ENCODE measurements at regions not wholly inside any gene's neighbourhood (a gene's known extent, or its start where the extent isn't known, plus 50 kb on each side); places are given as distances from the start of the nearest gene placed in this dataset.

DNA sequence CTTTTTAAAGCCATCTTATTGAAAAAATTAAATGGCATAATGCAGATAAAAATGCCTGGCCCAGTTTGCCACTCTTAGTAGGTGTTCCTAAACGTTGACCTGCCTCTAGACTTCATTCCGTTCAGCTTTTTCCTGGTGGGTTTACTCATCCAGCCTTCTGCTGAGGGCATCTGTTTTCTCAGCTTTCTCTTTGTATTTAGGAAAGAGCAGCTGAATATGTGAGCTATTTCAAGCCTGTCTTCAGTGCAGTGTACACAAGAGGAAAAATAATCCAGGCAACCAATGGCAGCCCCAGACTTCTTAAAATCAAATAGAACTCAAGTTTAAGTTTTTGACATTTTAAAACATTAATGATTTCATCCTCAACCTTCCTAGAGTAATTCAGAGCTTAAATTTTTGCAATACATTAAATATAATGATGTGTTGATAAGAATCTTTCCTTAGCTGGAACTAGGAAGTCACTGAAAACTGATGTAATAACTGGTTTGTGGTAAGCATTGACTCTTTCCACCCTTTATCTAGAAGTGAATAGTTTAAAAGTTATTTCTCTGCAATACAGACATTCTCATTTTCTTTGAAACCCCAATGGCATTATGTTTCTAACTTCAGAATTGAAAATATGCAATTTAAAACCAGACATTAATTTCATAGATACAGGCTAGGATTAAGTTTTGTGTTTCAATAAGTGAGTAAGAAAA lies 165.4 kb downstream of the AASDHPPT start:
- no peak for TF ChIP-seq CTCF (conservative IDR thresholded peaks at IDR 0.05 in 1 of 2, IDR thresholded peaks at IDR 0.05 in 1 of 2; ENCODE audit: low read depth in 1 of 2, low read length in 2 of 2)
- no peak for TF ChIP-seq EZH2 (IDR thresholded peaks at IDR 0.05; ENCODE audit: low read length, missing control alignments)
